RWPE1 (cell line): ENCODE measurements at regions not wholly inside any gene's neighbourhood (a gene's known extent, or its start where the extent isn't known, plus 50 kb on each side); places are given as distances from the start of the nearest gene placed in this dataset.

Source experiments
- CTCF ChIA-PET: fragments of 350-600 bp; sonication (Branson Sonifier 250); formaldehyde crosslinking; extraction: SDS; loops from one replicate; lab custom pipeline; 2021; lab: Yijun Ruan, JAX
- POLR2A ChIA-PET: fragments of 400-600 bp; formaldehyde crosslinking; extraction: SDS; loops from one replicate; lab custom pipeline; 2020; ENCODE audit warnings: antibody characterized with exemption; ENCODE audit not compliant: low non-redundant PET; lab: Yijun Ruan, JAX
- DNase-seq: peaks from one replicate; pipeline ENCODE4 v3.0.0; 2012; ENCODE audit warnings: low spot score
- H3K27ac ChIP-seq: fragments of 450-650 bp; 2 replicates; pipeline ENCODE4 v1.5.1; 2017
- TF ChIP-seq, protein P1 (sequence below): fragments of 450-650 bp; conservative IDR thresholded peaks from 2 replicates; pipeline ENCODE4 v1.5.1; 2017; ENCODE audit warnings: low read depth, mild to moderate bottlenecking

DNA sequence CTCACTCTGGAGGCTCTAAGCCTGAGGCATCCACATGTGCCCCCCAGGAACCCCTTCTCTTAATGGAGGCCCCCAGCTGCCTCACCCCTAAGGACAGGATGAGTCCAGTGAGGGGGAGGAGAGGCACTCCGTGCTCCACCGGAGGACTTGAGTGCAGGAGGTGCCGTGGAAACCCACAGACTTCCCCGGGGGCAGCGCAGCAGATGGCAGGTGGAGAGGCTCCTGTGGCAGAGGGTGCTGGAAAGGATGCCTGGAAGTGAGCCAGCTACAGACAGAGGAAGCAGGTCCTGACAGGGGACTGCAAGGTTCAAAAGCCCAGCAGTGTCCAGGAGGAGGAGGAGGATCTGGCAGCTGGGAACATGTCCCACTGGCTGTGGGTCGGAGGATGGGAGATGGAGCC is 1384.0 kb downstream of the TBC1D22A start:
- POLR2A ChIA-PET: no interaction called here
- no peak overlapping the region for H3K27ac ChIP-seq
- TF ChIP-seq, protein P1, sequence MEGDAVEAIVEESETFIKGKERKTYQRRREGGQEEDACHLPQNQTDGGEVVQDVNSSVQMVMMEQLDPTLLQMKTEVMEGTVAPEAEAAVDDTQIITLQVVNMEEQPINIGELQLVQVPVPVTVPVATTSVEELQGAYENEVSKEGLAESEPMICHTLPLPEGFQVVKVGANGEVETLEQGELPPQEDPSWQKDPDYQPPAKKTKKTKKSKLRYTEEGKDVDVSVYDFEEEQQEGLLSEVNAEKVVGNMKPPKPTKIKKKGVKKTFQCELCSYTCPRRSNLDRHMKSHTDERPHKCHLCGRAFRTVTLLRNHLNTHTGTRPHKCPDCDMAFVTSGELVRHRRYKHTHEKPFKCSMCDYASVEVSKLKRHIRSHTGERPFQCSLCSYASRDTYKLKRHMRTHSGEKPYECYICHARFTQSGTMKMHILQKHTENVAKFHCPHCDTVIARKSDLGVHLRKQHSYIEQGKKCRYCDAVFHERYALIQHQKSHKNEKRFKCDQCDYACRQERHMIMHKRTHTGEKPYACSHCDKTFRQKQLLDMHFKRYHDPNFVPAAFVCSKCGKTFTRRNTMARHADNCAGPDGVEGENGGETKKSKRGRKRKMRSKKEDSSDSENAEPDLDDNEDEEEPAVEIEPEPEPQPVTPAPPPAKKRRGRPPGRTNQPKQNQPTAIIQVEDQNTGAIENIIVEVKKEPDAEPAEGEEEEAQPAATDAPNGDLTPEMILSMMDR: no peak
- no peak for DNase-seq
- CTCF ChIA-PET: no interaction called here

- no peak overlapping the region for H3K27ac ChIP-seq
- CTCF ChIA-PET: no interaction called here
- POLR2A ChIA-PET: no interaction called here
- DNase-seq: no peak
- TF ChIP-seq, protein P1: no peak
Observed at GRCh38 chr22:48145738-48146137, 1383.3 kb downstream of the TBC1D22A start.

- CTCF ChIA-PET: no interaction called here
- no peak overlapping the region for H3K27ac ChIP-seq
- TF ChIP-seq, protein P1: no peak
- no peak for DNase-seq
- POLR2A ChIA-PET: no interaction called here
Observed at GRCh38 chr22:48144318-48144717, 1381.9 kb downstream of the TBC1D22A start.

DNA sequence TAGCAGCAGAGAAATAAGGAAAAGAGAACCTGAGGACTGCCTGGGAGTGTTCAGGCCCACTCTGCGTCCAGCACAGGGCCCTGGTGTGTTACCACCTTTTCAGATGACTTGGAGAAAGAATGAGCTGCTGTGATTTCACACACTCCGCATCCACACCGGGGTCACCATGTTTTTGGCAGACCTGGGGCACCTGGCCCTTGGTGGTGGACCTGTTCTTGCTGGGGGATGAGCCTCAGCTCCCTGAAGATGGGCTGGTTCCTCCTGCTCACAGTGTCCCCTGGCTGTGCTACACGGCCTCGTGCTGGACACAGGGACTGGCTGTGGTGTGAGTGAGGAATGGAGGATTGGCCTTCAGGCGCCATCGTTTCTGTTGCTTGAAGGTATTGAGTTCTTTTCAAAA is 1381.4 kb downstream of the TBC1D22A start:
- TF ChIP-seq, protein P1: no peak
- H3K27ac ChIP-seq: no peak overlapping the region
- ChIA-PET CTCF (no interaction called here), POLR2A (no interaction called here)
- DNase-seq: no peak

DNA sequence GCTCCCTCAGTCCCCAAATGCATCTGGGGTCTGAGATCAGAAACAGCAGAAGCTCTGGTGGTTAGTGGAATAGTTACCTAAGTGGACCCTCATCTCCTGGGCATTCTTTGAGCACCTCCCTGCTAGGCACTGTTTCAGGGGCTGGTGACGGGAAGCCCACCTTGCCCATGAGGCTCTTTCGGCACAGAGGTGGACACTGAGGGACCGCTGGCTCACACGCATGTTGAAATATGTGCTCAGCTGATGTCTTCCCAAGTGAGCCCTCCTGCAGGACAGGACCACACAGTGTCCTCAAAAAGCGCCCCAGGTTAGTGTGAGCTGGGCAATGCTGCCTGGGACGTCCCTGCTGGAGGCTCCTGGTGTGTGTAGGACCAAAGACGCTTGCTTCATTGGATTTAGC is 1379.9 kb downstream of the TBC1D22A start:
- TF ChIP-seq, protein P1: no peak
- CTCF ChIA-PET: no interaction called here
- POLR2A ChIA-PET: no interaction called here
- H3K27ac ChIP-seq: no peak overlapping the region
- no peak for DNase-seq

DNA sequence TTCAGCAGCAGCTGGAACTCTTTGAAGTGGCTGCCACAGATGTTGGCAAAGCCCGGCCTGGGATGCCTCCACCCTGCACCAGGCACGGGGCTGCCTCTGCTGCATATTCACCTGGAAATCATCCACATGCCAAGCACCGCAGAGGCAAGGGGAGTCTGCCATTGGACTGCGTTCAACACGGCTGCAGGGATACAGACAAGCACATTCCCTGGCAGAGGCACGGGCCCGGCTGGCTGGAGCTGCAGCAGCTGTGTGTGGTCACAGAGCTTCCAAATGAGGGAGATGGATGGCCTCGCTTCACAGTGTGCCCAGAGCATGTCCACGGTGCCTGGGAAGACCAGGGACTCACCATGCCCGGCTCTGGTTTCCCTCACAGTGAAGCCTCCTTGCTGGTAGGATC is 1378.9 kb downstream of the TBC1D22A start:
- no peak for DNase-seq
- ChIA-PET POLR2A (no interaction called here), CTCF (no interaction called here)
- TF ChIP-seq, protein P1: no peak
- no peak overlapping the region for H3K27ac ChIP-seq

DNA sequence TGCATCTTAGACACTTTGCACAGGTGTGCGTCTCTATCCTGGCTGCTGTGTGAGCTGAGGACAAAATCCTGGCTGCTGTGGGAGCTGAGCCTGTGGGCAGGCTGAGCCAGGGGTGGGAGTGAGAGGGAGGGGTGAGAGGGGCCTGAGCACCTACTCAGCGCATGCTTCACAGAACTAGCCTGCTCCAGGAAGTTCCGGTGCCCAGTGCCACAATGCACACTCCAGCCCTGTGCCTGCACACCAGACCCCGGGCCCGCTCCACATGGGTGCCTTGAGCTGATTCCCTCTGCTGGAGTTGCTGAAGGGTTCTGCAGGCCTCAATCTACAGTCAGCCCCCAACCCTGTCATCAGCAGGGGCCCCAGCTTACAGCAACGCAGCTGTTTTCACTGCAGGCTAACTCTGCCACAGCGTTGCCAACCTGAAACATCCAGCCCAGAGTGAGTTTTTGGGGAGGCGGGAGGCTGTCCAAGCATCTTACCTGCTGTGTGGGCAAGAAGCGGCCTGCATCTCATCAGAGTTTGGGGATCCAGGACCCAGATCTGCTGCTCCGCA is 1377.9 kb downstream of the TBC1D22A start:
- TF ChIP-seq, protein P1: no peak
- no peak for DNase-seq
- POLR2A ChIA-PET: no interaction called here
- H3K27ac ChIP-seq: no peak overlapping the region
- CTCF ChIA-PET: no interaction called here
